TTC549 (cell line): ENCODE measurements at regions not wholly inside any gene's neighbourhood (a gene's known extent, or its start where the extent isn't known, plus 50 kb on each side); places are given as distances from the start of the nearest gene placed in this dataset.
"Not testable (repeated sequence)": the region's sequence is repeated elsewhere in the genome, so short reads cannot be mapped to it uniquely, and the experiment has no call there.

Source experiments
- FAIRE-seq: peaks from 2 replicates; lab custom pipeline; 2012; peaks lifted over from hg19 to GRCh38; lab: Jason Lieb, UNC

DNA sequence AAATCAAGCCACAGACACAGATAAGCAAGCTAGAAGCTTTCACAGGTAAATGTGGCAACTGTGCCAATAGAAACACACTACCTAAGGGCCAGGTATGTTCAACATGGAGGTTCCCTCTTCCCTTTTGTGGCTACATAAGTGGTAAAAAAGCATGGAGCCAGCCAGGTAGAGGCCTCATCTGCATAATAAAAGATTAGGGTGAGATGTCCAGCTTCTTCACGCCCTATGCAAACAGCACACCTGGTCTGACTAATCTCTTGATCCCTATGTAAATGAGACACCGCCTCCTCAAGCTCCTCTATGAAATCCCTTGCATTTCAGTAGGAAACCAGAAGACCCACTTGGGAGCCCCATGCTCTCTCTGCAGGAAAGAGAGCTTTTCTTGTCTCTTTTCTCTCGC, 282.2 kb downstream of the NEBL start:
- FAIRE-seq, result no peak

DNA sequence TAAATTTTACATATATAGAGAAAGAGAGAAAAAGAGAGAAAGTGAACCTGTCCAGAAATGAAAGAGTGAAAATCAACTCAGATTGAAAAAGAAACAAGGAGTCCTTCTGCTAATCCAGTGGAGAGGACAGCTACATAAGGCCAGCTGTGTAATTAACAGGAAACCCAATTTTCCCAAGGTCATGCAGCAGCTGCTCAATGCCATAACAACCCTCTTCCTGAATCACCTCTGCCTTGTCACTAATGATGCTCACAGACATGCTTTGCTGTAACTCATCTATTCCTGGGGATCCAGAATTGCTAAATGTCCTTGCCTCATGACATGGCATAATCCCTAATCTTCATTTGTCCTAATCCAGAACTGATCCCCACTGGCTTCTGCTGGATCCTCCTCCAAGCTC, 288.6 kb downstream of the NEBL start:
- FAIRE-seq, result no peak

DNA sequence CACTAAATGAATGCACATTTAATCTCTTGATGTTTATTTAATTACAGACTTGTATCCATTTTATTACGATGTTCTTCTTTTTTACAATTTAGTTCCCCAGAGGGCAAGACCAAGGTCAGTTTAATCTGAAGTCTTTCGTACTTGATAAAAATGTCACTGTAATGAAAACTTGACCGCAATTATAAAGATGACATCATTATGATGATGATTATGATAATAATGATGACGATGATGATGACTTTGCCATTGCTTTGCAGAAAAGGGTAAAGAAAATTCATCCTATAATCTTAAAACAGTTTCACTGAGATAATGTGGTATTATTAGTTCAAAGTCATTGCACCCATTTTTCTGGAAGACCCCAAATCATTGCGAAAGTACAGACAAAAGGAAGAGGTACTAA, 290.1 kb downstream of the NEBL start:
- no peak for FAIRE-seq

DNA sequence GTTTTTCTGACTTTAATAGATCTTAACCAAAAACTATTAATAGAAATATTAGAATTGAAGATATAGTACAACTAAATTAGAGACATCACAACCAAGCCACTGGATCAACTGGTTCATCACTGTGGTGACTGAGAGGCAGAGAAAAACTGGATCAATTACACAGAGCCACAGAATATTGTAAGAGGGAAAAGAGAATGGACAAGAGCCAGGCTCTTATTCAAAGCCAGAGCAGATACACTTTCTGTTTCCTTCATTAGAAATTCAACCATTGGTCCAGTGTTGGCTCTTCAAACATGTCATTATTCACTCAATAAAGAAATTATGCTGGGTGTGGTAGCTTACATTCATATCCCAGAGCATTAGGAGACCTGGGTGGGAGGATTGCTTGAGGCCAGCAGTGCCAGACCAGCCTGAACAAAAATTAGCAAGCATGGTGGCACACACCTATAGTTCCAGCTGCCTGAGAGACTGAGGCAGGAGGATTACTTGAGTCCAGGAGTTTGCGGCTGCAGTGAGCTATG, 295.1 kb downstream of the NEBL start:
- FAIRE-seq, result no peak

DNA sequence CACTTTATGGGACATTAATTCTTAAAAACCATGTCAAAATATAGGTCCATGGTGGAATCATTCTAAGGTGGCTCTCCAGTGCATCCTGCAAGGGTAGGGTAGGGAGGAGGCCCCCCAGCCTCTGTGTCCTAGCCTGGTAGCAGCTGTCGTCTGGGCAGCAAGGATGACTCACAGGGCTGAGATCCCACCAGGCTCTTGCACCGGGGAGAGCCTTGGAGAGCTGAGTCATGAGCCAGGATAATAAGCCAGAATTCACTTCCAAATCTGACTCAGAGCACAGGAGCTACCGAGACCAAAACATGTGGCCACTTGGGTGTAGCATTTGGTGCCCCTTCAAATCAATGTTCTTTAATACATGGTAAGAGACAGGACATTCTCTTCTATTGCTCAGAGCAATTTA, 298.5 kb downstream of the NEBL start:
- no peak for FAIRE-seq

DNA sequence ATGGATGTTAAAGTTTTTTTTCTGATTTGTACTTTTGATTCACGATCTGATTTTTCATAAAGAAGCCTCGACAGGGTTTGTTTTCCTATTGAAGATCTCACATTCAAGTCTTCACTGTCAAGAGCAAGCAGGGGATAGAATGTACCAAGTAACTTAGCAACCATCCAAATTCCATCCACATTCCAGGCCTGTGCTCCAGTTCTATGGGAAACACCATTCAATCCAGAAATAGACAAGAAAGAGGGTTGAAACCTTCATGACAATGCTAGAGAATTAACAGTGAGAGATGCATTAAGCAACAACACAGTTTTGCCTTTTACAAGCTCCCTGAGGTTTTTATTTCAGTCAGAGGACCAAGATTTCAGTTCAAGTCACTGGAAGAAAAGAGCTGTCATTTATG, 300.2 kb downstream of the NEBL start:
- no peak for FAIRE-seq

DNA sequence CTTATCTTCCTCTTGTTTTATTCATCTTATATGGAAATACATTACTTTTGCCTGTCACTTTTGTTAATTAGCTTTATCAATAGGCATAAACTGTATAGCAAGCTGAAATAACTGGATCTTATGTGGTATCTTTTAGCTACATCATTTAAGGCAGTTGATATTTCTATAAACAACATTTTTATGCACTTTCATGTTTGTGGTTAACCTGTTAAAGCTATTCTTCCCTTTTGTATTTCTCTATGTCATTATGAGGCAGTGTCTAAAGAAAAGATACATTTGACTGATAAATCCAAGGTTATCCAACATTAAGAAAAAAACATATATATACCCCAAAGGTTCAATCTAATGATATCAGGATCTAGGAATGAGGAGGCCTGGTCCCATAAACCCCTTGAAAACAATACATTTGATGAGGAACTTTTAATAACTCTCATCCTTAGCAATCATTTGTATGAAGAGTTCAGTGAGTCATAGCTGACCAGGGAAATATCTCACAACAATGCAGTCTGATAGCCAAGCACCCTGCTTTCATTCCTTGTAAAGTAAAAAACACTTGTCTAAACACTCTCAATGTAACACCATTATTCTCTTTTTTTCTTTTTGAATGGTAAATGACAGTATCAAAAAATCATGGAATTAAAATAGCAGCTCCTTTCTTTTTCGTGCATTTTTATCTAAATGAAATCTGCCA, 300.9 kb downstream of the NEBL start:
- FAIRE-seq, result no peak

DNA sequence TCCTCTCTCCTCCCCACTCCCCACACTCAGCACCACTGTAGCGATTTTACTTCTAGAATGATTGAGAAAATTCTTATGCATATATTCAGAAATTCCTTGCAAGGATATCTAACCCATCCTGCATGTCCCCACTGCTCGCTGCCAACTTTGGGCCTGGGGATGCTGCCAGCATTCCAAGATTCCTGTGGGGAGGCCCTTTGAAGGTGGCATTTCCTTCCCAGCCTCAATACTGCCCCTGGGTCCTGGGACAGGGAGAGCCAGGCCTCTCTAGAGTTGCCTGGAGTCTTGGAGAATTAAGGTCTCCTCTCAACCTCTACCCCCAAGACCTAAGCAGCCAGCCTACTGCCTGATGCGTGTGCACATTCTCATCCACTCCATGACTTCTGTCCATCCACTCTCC, 303.5 kb downstream of the NEBL start:
- FAIRE-seq, result no peak

DNA sequence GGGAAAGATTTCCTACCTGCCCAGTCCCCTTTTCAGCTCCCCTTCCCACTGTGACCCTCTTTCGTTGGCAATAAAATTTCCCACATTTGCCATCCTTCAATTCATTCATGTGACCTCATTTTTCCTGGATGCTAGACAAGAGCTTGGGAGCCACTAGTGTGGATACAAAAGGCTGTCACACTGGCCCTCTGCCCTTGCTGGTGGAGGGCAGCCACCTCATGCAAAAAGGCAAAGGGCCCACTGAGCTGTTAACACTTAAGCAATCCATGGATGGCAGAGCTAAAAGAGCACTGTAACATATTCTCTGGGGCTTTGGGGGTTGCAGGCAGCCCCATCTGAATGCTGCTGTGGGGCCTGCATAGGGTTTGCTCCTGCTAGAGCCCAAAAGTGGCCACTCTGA, 315.1 kb downstream of the NEBL start:
- FAIRE-seq, result no peak

DNA sequence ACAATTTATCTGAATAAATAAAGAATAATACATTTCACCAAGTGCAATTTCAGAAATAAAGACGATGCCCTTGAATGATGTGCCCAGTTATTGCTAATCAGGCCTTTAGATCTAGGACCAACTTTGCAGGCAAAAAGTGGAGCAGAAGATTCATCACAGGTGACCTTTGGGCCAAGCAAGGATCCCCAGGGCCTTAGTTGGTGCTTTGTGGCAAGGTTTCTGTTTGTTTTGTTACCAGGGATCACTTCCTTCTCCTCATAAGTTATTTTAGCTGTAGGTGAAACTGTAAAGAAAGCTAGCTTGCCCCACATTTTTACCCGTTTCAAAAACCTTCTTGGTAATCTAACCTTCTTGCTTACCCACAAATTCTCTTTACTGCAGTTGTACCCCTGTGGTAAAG, 323.2 kb downstream of the NEBL start:
- no peak for FAIRE-seq

DNA sequence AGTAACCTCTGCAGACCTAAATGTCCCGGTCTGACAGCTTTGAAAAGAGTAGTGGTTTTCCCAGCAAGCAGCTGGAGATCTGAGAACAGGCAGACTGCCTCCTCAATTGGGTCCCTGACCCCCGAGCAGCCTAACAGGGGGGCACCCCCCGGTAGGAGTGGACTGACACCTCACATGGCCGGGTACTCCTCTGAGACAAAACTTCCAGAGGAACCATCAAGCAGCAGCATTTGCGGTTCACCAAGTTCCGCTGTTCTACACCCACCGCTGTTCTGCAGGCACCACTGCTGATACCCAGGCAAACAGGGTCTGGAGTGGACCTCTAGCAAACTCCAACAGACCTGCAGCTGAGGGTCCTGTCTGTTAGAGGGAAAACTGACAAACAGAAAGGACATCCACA, 341.1 kb downstream of the NEBL start:
- FAIRE-seq, result not testable (repeated sequence)

DNA sequence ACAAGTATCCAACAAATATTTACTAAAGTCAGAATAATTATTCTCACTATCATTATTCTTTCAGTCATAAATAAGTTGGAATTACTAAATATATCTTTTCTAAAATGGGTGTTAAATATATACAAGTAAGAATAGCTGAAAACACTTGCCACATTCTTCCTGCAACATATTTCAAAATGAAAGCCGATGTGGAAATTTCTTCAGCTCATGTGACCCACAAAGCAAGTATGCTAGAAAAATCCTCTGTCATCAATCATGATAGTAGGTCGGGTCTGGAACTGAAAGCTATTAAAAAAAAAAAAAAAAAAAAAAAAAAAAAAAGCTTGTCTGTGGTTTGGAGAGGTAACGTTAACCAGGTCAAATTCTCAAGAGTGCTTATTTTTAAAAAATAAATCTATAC, 344.7 kb downstream of the NEBL start:
- FAIRE-seq, result no peak

DNA sequence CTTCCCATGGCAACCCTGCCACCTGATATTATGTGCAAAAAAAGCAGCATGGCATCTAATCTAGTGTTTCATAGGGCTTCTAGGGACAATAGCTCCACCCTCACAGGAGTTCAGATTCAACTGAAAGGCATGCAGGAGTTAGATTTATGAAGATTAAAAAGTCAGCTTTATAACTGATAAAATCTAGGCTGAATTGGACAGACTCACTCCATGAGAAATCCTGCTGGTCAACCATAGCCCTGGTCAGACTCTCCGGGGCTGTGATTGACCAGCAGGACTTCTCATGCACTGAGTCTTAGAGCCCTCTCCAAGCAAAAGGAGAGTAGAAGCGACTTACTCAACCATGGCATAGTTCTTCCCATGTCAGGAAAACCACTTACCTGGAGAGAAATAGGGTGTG, 345.4 kb downstream of the NEBL start:
- FAIRE-seq, result no peak

DNA sequence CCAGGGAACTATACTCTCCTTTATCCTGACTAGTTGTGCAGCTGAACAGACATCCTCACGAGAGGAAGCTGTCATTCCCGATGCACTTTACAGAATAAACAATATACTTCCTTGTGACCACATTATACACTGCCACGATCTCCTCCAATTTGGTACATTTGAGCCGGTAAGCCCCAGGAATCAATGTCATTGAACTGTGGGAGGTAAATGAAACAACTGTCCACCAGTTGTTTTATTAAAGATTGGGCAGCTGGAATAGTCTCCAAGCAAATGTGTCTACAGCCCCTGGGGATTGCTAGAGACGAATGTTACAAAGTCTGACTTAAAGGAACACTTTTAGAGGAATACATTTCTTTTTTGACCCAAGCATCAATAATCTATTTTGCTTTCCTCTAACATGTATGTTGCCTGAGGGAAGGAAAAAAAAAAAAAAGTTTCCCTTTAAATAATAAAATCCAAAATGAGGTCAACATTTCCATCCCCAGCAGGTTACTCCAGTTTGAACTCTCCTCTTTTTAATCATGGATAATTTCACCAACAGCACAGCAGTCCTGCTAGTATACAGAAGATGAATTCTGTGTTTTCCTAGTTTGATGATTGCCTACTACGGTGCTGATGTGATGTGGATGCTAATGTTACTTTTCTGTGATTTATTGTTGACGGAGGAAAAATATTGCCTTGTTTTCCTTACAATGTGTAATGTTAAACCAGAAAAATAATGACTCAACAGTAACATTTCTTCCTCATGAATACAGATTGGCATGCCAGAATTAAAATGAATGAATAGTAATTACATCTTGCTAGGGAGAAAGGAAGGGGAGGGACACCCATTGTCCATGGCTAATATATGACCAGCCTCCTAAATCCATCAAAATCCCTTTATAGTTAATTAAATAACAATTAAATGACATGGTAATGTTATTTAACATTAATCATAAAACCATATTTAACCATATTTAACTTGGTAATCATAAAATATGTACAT, 360.9 kb downstream of the NEBL start:
- FAIRE-seq, result no peak

DNA sequence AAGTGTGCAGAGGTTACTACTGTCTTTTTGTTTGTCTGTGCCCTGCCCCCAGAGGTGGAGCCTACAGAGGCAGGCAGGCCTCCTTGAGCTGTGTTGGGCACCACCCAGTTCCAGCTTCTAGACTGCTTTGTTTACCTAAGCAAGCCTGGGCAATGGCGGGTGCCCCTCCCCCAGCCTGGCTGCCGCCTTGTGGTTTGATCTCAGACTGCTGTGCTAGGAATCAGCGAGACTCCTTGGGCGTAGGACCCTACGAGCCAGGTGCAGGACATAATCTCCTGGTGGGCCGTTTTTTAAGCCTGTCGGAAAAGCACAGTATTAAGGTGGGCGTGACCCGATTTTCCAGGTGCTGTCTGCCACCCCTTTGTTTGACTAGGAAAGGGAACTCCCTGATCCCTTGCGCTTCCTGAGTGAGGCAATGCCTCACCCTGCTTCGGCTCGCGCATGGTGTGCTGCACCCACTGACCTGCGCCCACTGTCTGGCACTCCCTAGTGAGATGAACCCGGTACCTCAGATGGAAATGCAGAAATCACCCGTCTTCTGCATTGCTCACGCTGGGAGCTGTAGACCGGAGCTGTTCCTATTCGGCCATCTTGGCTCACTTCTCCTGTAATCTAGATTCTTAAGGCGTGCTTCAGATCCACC, 365.7 kb downstream of the NEBL start:
- not testable (repeated sequence) for FAIRE-seq

DNA sequence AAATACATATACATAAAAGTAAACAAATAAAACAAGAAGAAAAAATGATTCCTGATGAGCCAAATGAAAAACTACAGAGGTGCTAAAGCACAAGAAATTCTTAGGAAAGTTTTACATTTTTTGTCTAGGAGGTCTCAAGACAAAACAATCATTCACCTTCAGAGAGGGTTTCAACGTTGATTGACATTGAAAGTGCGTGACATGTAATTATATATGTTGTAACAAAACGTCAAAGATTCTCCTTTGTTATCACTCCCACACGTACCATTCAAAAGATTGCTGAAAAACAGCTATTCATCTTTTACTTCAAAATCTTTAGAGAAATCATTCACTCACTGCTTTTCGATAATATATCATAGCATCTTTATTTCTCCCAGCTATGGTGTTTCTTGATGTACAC, 375.9 kb downstream of the NEBL start:
- no peak for FAIRE-seq

DNA sequence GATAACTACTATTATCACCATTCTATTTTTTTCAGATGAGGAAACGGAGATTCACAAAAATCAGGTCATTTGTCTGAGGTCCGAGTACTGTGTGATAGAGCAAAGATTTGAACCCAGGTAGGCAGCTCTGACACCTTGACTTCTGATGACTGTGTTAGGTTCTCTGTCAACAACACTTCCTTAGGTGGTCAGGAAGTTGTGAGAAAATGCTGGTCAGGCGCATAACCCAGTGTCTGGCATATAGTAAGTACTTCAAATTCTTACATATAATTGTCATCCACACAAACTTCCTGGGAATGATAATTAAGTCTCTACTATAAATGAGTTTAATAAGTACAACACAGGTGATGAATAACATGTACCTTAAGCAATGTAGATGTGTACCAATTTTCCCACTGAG, 381.5 kb downstream of the NEBL start:
- no peak for FAIRE-seq

DNA sequence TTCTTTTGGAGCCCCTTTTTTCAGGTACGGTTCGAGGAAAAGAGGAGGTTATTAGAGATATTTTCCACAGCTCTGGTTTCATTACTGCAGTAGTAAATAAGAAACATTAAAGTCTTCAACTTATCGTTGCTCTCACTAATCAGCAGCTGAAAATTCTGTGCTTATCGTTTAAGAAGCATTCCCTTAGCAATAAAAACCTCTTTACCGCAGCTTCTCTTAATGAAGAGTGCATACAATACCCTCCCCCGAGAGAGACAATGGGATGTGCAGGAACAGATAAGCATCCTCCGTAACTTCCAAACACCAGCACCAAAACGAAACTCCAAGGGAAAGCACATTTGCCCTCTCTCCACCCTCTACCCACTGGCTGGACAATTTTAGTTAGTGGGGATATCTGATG, 384.5 kb downstream of the NEBL start:
- FAIRE-seq, result no peak

DNA sequence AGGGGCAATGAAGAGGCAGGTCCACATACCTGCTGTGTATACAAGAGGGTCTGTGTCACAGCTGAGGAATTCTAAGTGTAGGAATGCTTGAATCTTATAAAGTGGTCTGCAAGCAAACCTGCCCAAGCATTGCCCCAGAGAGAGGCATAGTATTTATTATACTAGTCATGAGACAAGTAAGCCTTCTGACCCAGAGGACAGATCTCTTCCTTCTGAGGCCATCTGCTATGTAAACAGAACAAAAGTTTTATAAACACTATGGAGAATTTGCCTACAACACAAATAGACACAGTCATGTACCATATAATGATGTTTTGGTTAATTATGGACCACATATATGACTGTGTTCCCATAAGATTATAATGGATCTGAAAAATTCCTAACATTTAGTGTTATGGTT, 388.2 kb downstream of the NEBL start:
- no peak for FAIRE-seq

DNA sequence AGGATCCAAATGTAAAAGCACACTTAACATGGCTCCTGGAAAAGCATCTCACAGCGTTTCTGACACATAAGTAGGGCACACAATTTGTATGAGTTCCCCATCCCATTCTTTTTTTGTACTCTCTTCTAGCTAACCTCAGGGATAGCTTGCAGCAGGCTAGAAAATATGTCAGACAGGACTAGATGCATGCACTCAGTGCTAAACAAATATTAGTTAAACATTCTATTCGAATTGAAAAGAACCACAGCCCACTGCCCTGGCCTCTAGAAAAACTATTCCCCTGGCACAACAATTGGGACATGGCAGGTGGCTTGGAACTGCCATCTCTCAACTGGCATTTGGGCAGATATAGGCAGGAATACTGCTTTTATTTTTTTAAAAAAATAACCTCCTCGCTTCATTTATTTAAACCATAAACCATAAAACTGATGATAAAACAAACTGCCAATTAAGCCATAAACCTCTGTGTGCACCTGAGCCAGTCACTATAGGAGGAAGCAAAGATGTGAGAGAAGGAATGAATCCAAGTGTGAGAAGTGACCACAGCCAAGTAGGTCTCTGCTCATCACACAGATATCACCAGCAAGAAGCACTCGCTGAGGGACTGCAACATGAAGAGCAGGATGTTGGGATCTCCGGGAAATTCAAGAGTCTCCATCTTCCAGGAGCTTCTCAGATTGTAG, 394.1 kb downstream of the NEBL start:
- no peak for FAIRE-seq

DNA sequence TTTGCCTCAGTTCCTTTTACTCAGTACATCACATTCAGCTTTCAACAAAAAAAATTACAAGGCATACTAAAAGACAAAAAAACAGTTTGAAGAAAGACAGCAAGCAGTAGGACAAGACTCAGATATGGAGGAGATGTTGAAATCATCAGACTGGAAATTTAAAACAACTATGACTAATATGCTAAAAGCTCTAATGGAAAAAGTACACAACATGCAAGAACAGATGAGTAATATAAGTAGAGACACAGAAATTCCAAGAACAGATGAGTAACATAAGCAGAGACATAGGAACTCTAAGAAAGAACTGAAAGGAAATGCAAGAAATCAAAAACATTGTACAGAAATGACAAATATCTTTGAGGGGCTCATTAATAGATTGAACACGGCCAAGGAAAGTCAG, 402.6 kb downstream of the NEBL start:
- FAIRE-seq, result no peak

DNA sequence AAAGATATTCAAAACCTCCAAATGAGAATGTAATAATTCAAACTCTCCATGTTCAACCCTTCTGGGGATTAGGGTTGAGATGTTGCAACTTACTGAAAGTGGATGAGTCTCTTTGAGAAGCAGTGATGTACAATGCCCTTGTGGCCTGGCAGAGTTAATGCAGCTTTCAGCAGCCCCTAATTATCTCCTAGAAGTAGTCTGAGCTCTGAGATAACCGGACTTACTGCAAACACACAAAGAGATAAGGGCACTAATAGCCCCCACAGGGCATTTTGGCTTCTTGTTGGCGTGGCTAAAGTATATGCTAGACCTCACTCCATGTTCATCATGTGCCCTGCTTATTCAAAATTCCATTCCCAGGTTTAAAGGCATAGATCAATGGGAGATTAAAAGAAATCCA, 404.7 kb downstream of the NEBL start:
- no peak for FAIRE-seq
